HG03108 (cell line): ENCODE measurements at regions not wholly inside any gene's neighbourhood (a gene's known extent, or its start where the extent isn't known, plus 50 kb on each side); places are given as distances from the start of the nearest gene placed in this dataset.

Experiments
- ATAC-seq: cut with Tn5 transposase; IDR thresholded peaks from one replicate; pipeline ENCODE4 v1.9.1; 2021; ENCODE audit warnings: moderate library complexity; ENCODE audit not compliant: unreplicated experiment

DNA sequence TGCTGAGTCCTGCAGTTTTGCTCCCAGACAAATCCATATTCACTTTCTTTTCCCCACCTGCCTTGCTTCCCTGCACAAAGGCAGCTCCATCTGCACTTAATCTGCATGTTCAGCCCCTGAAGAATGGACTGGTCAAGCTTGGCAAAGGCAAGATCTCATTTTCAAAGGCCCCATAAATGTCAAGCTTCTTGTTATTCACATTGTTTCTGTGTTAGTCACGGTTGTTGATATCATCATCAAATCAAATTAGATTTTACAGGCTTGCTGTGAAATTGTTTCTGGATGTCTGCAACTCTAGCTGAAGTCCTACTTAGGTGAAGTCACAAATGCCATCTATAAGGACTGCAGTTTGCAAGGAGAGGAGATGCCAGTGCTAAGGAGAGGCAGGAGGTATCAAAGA is 91.0 kb downstream of the GPAM start:
- ATAC-seq: no peak

DNA sequence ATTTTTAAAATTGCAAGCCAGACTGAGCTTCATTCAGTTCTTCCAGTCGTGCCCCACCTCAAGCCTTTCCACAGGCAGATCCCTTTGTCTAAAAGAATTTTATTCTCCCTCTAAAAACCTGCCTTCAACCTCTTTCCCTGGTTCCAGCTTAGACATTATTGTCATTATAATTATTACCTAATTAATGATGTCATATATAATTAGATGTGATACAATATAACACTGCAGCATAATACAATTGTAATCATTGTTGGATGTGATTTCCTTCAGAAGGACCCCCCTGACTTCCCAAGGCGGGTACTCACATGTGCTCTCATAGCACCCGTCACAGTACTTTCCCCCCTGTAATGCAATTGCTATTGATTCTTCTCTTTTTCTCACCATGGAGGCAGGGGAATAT is 88.6 kb downstream of the GPAM start:
- ATAC-seq: no peak

DNA sequence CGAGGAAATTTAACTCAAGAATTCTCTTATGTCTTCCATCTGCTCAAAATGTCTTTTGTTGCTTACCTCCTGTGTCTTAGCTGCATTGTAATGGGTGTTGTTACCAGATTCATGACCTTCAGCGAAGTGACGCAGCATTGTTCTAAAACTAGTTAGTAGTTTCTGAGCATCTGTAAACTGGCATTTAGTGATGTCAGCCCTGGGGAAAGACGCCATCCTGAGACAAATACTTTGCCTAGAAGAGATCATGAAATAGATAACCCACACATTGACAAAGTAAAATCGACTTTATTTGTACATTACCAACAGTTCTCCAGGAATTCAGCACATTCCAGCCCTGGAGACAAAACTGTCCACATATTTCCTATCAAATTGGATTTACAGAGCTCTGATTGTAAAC is 87.8 kb downstream of the GPAM start:
- no peak for ATAC-seq

DNA sequence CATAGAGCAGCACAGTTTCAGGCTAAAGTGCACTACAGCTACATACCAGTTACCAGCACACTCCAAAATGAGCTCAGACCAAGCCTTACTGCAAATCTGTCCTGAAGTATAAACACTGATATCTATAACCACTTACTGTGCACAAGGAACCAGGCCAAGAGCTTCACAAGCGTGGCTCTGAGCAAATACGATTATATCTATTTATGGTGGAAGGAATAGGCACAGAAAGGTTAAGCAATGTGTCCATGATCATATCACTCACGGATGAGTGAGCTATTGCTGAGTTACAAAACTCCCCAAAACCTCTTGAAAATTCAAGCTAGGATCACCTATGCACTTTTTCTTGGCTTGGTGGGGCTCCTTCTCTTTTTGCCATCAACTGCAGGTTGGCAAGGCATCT is 84.9 kb downstream of the GPAM start:
- ATAC-seq: no peak
